Activated naive CD4-positive, alpha-beta T cell treated with anti-CD3 and anti-CD28 coated beads, Interleukin-2, amount 50 U/mL, for 24 hours (primary cell): ENCODE measurements at regions not wholly inside any gene's neighbourhood (a gene's known extent, or its start where the extent isn't known, plus 50 kb on each side); places are given as distances from the start of the nearest gene placed in this dataset.
"Not testable (repeated sequence)": the region's sequence is repeated elsewhere in the genome, so short reads cannot be mapped to it uniquely, and the experiment has no call there.

Source experiments
- H3K27ac Mint-ChIP-seq: one replicate; pipeline ENCODE4 v1.8.0; 2021; ENCODE audit warnings: mild to moderate bottlenecking, mixed read lengths
- H3K27me3 Mint-ChIP-seq: one replicate; pipeline ENCODE4 v1.8.0; 2021; ENCODE audit warnings: mixed read lengths
- H3K36me3 Mint-ChIP-seq: one replicate; pipeline ENCODE4 v1.8.0; 2021; ENCODE audit warnings: mixed read lengths
- H3K4me1 Mint-ChIP-seq: one replicate; pipeline ENCODE4 v1.8.0; 2021; ENCODE audit warnings: mixed read lengths
- H3K4me3 Mint-ChIP-seq: one replicate; pipeline ENCODE4 v1.8.0; 2021; ENCODE audit warnings: mild to moderate bottlenecking, mixed read lengths
- H3K9me3 Mint-ChIP-seq: one replicate; pipeline ENCODE4 v1.8.0; 2021; ENCODE audit warnings: mixed read lengths

GRCh38 chr6:145283209-145283608, 452.1 kb downstream of the EPM2A start:
- H3K4me1 Mint-ChIP-seq, H3K36me3 Mint-ChIP-seq, H3K4me3 Mint-ChIP-seq, H3K27me3 Mint-ChIP-seq, H3K27ac Mint-ChIP-seq, H3K9me3 Mint-ChIP-seq: not testable (repeated sequence)

DNA sequence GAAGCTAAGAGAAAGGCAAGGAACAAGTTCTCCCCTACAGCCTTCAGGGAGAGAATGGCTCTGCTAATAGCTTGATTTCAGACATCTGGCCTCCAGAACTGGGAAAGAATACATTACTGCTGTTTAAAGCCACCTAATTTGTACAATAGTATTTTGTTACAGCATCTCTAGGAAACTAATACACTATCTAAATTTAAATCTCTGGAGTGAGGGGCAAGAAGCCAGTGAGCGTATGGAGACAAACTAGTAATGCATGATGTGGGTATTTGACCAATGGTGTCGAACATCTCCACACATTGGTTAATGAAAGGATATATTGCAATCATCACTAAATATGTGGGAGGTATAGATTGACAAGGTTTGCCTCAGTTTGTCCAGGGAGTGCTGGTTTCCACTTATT, 451.5 kb downstream of the EPM2A start:
- no peaks in the 10 kb centered on the region for H3K4me1 Mint-ChIP-seq
- H3K27me3 Mint-ChIP-seq = no peaks in the 10 kb centered on the region
- no peak overlapping the region for H3K27ac Mint-ChIP-seq
- no peak overlapping the region for H3K4me3 Mint-ChIP-seq
- H3K36me3 Mint-ChIP-seq = no peaks in the 10 kb centered on the region
- no peaks in the 10 kb centered on the region for H3K9me3 Mint-ChIP-seq

GRCh38 chr6:145286916-145287315, 448.4 kb downstream of the EPM2A start:
- H3K27ac Mint-ChIP-seq = no peak overlapping the region
- H3K36me3 Mint-ChIP-seq = no peaks in the 10 kb centered on the region
- H3K4me3 Mint-ChIP-seq = no peak overlapping the region
- no peaks in the 10 kb centered on the region for H3K9me3 Mint-ChIP-seq
- H3K27me3 Mint-ChIP-seq = no peaks in the 10 kb centered on the region
- no peaks in the 10 kb centered on the region for H3K4me1 Mint-ChIP-seq

DNA sequence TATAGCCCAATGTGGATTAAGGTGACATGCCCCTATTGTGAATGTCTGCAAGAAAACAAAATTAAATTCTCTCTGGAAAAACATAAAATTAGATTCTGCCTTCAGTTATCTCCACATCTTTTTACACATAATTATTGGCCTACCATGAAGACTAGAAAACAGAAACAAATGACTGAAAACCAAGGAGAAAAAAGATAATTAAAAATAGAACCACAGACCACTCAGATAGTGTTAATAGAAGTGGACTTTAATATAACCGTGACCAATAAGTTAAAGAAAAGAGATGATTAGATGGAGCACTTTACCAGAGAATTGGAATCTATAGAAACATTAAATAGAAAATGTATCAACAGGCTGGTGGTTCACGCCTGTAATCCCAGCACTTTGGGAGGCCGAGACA, 445.7 kb downstream of the EPM2A start:
- no peaks in the 10 kb centered on the region for H3K4me1 Mint-ChIP-seq
- no peak overlapping the region for H3K4me3 Mint-ChIP-seq
- H3K27ac Mint-ChIP-seq = no peak overlapping the region
- no peaks in the 10 kb centered on the region for H3K36me3 Mint-ChIP-seq
- H3K27me3 Mint-ChIP-seq = no peaks in the 10 kb centered on the region
- H3K9me3 Mint-ChIP-seq = no peaks in the 10 kb centered on the region

GRCh38 chr6:145290122-145290521, 445.2 kb downstream of the EPM2A start:
- no peak overlapping the region for H3K27ac Mint-ChIP-seq
- H3K9me3 Mint-ChIP-seq = no peaks in the 10 kb centered on the region
- no peaks in the 10 kb centered on the region for H3K4me1 Mint-ChIP-seq
- H3K27me3 Mint-ChIP-seq = no peaks in the 10 kb centered on the region
- H3K36me3 Mint-ChIP-seq = no peaks in the 10 kb centered on the region
- H3K4me3 Mint-ChIP-seq = no peak overlapping the region

DNA sequence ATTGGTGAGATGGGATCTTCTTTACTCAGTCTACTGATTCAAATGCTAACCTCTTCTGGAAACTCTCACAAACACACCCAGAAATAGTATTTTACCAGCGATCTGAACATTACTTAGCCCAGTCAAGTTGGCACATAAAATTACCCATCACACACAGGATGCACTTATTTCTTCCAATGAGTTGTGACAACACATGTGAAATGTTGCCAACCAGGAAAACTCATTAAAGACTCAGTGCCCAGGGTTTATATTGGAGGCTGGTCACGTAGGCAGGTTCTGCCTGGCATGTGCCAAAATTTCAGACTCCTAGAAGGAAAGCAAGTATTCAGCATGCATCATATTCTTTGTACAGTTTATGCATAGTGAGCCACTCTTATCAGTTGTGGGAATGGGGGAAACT, 443.3 kb downstream of the EPM2A start:
- Mint-ChIP-seq H3K4me3 (no peak overlapping the region), H3K27me3 (no peaks in the 10 kb centered on the region), H3K9me3 (no peaks in the 10 kb centered on the region), H3K4me1 (no peaks in the 10 kb centered on the region), H3K27ac (no peak overlapping the region), H3K36me3 (no peaks in the 10 kb centered on the region)

GRCh38 chr6:145294942-145295341, 440.4 kb downstream of the EPM2A start:
- H3K4me1 Mint-ChIP-seq = no peaks in the 10 kb centered on the region
- H3K27ac Mint-ChIP-seq = no peak overlapping the region
- no peaks in the 10 kb centered on the region for H3K27me3 Mint-ChIP-seq
- H3K36me3 Mint-ChIP-seq = no peaks in the 10 kb centered on the region
- no peak overlapping the region for H3K4me3 Mint-ChIP-seq
- H3K9me3 Mint-ChIP-seq = no peaks in the 10 kb centered on the region

GRCh38 chr6:145295746-145296145, 439.6 kb downstream of the EPM2A start:
- no peak overlapping the region for H3K27ac Mint-ChIP-seq
- H3K4me3 Mint-ChIP-seq = no peak overlapping the region
- no peaks in the 10 kb centered on the region for H3K27me3 Mint-ChIP-seq
- no peaks in the 10 kb centered on the region for H3K36me3 Mint-ChIP-seq
- no peaks in the 10 kb centered on the region for H3K9me3 Mint-ChIP-seq
- H3K4me1 Mint-ChIP-seq = no peaks in the 10 kb centered on the region

DNA sequence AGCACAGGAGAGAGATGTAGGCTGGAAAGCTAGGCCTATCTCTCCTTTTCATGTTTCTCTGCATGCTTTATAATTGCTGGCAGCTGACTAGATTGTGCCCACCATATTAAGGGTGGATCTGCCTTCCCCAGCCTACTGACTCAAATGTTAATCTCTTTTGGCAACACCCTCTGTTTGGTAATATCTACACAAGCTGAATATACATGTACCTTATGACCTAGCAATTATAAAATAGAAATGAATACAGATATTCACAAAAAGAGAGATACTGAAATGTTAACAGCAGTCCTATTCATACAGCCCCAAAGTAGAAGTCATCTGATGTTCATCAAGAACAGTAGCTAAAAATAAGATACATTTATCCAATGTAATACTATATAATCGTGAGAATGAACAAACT, 429.6 kb downstream of the EPM2A start:
- no peaks in the 10 kb centered on the region for H3K9me3 Mint-ChIP-seq
- H3K27me3 Mint-ChIP-seq = no peaks in the 10 kb centered on the region
- no peaks in the 10 kb centered on the region for H3K36me3 Mint-ChIP-seq

DNA sequence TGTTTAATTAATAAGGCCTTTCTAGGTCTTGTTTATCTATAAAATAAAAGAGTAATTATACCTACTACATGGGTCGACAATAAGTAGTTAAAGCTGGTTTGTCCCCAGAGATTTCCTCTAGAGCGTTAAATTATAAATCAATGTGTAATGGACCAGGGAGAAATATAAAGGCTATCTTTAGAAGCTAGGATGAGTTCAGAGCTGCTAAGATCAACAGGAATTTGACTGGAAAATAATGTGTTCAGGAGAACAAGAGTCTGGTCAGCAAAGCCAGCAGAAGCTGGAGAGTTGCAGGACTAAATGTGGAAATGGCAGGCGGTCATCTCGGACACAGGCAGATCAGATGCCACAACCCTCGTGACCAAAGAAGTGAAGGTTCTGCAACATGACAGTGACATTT, 428.8 kb downstream of the EPM2A start:
- Mint-ChIP-seq H3K27me3 (no peaks in the 10 kb centered on the region), H3K36me3 (no peaks in the 10 kb centered on the region), H3K27ac (no peak overlapping the region), H3K4me1 (no peaks in the 10 kb centered on the region), H3K9me3 (no peaks in the 10 kb centered on the region), H3K4me3 (no peak overlapping the region)

More for the DNA sequence above, 429.6 kb downstream of the EPM2A start:
- no peaks in the 10 kb centered on the region for H3K4me1 Mint-ChIP-seq
- no peak overlapping the region for H3K4me3 Mint-ChIP-seq
- no peak overlapping the region for H3K27ac Mint-ChIP-seq

DNA sequence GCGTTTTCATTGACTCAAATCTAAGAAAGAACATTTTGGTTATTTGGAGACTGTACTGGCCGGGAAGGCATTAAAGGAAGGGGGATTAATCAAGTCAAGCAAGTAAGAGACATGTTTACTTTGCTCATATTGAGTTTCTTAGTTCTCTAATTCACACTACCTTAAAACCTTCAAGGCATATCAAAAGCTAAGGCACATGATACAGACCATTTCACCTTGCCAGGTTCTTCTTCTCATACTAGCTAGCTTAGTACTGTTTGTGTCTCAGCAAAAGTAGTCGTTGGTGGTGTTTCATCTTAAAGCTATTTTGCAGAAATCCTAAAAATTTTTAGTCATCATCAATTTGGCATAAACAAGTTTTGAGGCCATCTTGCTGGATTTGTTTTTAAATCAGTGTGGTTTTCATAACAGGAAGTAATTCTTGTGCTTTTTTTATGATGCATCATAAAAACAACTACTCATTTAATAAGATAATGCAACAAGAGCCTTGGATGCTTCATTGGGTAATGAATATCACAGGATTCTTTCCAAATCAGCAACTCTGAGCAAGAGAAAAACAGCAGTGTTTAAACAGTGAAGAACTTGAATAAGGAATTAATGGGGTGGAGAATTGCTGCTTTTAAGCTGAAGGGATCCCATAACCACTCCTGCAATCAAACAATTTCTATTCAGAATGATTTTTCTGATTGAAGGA, 425.3 kb downstream of the EPM2A start:
- no peaks in the 10 kb centered on the region for H3K9me3 Mint-ChIP-seq
- H3K36me3 Mint-ChIP-seq = no peaks in the 10 kb centered on the region
- no peak overlapping the region for H3K4me3 Mint-ChIP-seq
- H3K27ac Mint-ChIP-seq = no peak overlapping the region
- no peaks in the 10 kb centered on the region for H3K4me1 Mint-ChIP-seq
- H3K27me3 Mint-ChIP-seq = no peaks in the 10 kb centered on the region

- Mint-ChIP-seq H3K4me3 (no peak overlapping the region), H3K36me3 (no peaks in the 10 kb centered on the region), H3K4me1 (no peaks in the 10 kb centered on the region), H3K9me3 (no peaks in the 10 kb centered on the region), H3K27ac (no peak overlapping the region), H3K27me3 (no peaks in the 10 kb centered on the region)
Observed at GRCh38 chr6:145312481-145312880, 422.8 kb downstream of the EPM2A start.

DNA sequence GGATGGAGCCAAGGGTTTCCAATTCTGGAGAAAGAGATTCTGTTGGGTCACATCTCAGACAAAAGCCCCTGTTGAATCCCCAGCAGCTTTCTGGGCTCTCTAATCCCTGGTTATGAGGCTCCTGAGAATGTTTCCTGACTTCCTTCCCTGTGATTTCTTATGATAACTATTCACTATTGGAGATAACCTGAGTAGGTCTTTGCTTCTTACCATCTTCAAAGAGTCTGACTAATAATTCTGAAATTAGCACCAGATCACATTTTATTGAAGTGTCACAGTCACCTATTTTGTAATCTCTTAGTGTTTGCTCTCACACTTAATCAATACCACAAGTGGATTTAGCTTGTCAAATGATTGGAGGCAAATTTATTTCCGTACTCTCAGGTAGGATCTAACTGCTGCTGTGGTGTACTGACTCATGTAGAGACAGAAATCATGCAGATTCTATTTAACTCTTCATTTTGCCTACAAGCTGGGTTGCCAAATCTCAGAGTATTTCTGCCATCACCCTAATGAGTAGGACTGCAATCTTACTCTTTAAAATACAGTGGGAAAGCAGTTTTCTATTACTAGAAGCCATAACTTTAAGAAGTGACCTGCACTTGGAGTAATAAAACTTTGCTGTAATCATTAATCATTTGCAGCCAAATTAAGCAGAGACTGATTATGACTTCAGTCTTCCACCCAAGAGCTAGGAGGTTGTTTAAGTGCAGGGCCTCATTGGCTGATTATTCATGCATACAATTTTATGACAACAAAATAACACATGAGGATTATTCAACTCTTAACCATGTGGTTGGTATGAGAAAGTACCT, 422.1 kb downstream of the EPM2A start:
- Mint-ChIP-seq H3K36me3 (no peaks in the 10 kb centered on the region), H3K4me3 (no peak overlapping the region), H3K27me3 (no peaks in the 10 kb centered on the region), H3K9me3 (no peaks in the 10 kb centered on the region), H3K27ac (no peak overlapping the region), H3K4me1 (no peaks in the 10 kb centered on the region)

DNA sequence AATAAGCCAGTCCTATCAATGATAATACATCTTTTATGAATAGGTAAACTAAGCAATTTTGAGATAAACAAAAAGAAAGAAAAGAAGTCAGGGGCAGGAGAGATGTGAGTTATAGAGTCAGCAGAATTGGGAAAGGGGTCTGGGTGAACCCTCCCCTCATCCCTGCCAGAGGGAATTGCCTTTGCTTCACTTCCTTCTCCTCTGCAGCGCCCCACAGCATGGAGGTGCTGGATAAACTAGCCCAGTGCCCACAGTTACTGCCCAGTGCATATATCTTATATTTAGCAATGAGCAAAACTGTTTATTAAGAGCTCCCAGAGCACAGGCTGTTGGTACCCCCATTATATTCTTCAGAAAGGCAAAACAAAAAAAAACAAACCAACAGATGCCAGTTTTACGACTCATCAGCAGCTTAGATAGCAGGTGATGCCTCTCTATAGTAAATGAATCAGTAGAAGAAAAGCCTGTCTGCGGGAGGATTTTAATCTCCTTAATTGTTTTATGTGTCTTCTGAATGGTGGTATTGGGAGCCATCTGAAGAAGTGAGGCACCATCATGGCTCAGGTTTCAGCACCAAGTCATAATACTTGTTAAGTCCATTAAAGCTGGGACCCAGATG, 419.2 kb downstream of the EPM2A start:
- H3K9me3 Mint-ChIP-seq = no peaks in the 10 kb centered on the region
- no peak overlapping the region for H3K27ac Mint-ChIP-seq
- H3K36me3 Mint-ChIP-seq = no peaks in the 10 kb centered on the region
- H3K4me1 Mint-ChIP-seq = no peaks in the 10 kb centered on the region
- no peaks in the 10 kb centered on the region for H3K27me3 Mint-ChIP-seq
- H3K4me3 Mint-ChIP-seq = no peak overlapping the region

GRCh38 chr6:145318952-145319351, 416.4 kb downstream of the EPM2A start:
- H3K27ac Mint-ChIP-seq = no peak overlapping the region
- H3K4me3 Mint-ChIP-seq = no peak overlapping the region
- H3K27me3 Mint-ChIP-seq = peaks cover 3% of the 10 kb centered on the region
- no peaks in the 10 kb centered on the region for H3K36me3 Mint-ChIP-seq
- H3K4me1 Mint-ChIP-seq = no peaks in the 10 kb centered on the region
- H3K9me3 Mint-ChIP-seq = no peaks in the 10 kb centered on the region

GRCh38 chr6:145319605-145320004, 415.7 kb downstream of the EPM2A start:
- no peaks in the 10 kb centered on the region for H3K4me1 Mint-ChIP-seq
- no peaks in the 10 kb centered on the region for H3K36me3 Mint-ChIP-seq
- no peaks in the 10 kb centered on the region for H3K9me3 Mint-ChIP-seq
- no peak overlapping the region for H3K4me3 Mint-ChIP-seq
- peaks cover 3% of the 10 kb centered on the region for H3K27me3 Mint-ChIP-seq
- H3K27ac Mint-ChIP-seq = no peak overlapping the region
